H9 (cell line): ENCODE measurements at regions not wholly inside any gene's neighbourhood (a gene's known extent, or its start where the extent isn't known, plus 50 kb on each side); places are given as distances from the start of the nearest gene placed in this dataset.

ENCODE experiments used
- DNase-seq: peaks from one replicate; pipeline ENCODE4 v3.0.0-alpha.2; 2017
- H2AFZ ChIP-seq: one replicate; pipeline ENCODE4 v1.6.1; 2013; ENCODE audit warnings: mild to moderate bottlenecking, low read length, control low read depth, moderate library complexity
- H2AK5ac ChIP-seq: 2 replicates; pipeline ENCODE4 v1.6.1; 2013; ENCODE audit warnings: low read length, control low read depth, mixed read lengths; ENCODE audit not compliant: insufficient read length
- H2BK120ac ChIP-seq: one replicate; pipeline ENCODE4 v1.6.1; 2013; ENCODE audit warnings: low read depth, mild to moderate bottlenecking, low read length, control low read depth, inconsistent platforms; ENCODE audit not compliant: poor library complexity, severe bottlenecking
- H2BK12ac ChIP-seq: 2 replicates; pipeline ENCODE4 v1.6.1; 2013; ENCODE audit warnings: low read length, control low read depth, mixed read lengths, low read depth; ENCODE audit not compliant: insufficient read length
- H2BK15ac ChIP-seq: 2 replicates; pipeline ENCODE4 v1.6.1; 2013; ENCODE audit warnings: low read depth, low read length, control low read depth
- H2BK20ac ChIP-seq: one replicate; pipeline ENCODE4 v1.6.1; 2013; ENCODE audit warnings: low read depth, mild to moderate bottlenecking, low read length, control low read depth, inconsistent platforms; ENCODE audit not compliant: poor library complexity, severe bottlenecking
- H2BK5ac ChIP-seq: 2 replicates; pipeline ENCODE4 v1.6.1; 2013; ENCODE audit warnings: low read length, control low read depth, mixed read lengths; ENCODE audit not compliant: insufficient read length
- H3K14ac ChIP-seq: 2 replicates; pipeline ENCODE4 v1.6.1; 2013; ENCODE audit warnings: low read length, control low read depth; ENCODE audit not compliant: insufficient read depth
- H3K18ac ChIP-seq: 2 replicates; pipeline ENCODE4 v1.6.1; 2013; ENCODE audit warnings: low read depth, mild to moderate bottlenecking, mixed read lengths, low read length, control low read depth; ENCODE audit not compliant: insufficient read length
- H3K23ac ChIP-seq: 2 replicates; pipeline ENCODE4 v1.6.1; 2013; ENCODE audit warnings: low read length, control low read depth, mixed read lengths, low read depth; ENCODE audit not compliant: insufficient read length
- H3K23me2 ChIP-seq: 2 replicates; pipeline ENCODE4 v1.6.1; 2013; ENCODE audit warnings: low read depth, mild to moderate bottlenecking, mixed read lengths, low read length, control low read depth; ENCODE audit not compliant: insufficient read length, poor library complexity, severe bottlenecking
- H3K27ac ChIP-seq: 2 replicates; pipeline ENCODE4 v1.5.1; 2013; ENCODE audit warnings: low read length, control low read depth, mixed read lengths, low read depth; ENCODE audit not compliant: insufficient read length
- H3K27me3 ChIP-seq: 2 replicates; pipeline ENCODE4 v1.6.1; 2013; ENCODE audit warnings: low read length, control low read depth, inconsistent platforms; ENCODE audit not compliant: insufficient read depth
- H3K4ac ChIP-seq: 2 replicates; pipeline ENCODE4 v1.6.1; 2013; ENCODE audit warnings: low read depth, mild to moderate bottlenecking, control low read depth, inconsistent platforms, low read length, moderate library complexity
- H3K4me1 ChIP-seq: 2 replicates; pipeline ENCODE4 v1.6.1; 2013; ENCODE audit warnings: low read length, control low read depth, inconsistent platforms; ENCODE audit not compliant: insufficient read depth
- H3K4me2 ChIP-seq: 2 replicates; pipeline ENCODE4 v1.6.1; 2013; ENCODE audit warnings: low read length, control low read depth, mixed read lengths; ENCODE audit not compliant: insufficient read length, insufficient read depth
- H3K56ac ChIP-seq: 2 replicates; pipeline ENCODE4 v1.6.1; 2013; ENCODE audit warnings: low read depth, mild to moderate bottlenecking, mixed read lengths, low read length, control low read depth; ENCODE audit not compliant: insufficient read length
- H3K79me1 ChIP-seq: 2 replicates; pipeline ENCODE4 v1.6.1; 2013; ENCODE audit warnings: low read depth, mild to moderate bottlenecking, moderate library complexity, low read length, control low read depth, inconsistent platforms; ENCODE audit not compliant: insufficient read depth, poor library complexity, severe bottlenecking
- H3K79me2 ChIP-seq: 2 replicates; pipeline ENCODE4 v1.6.1; 2013; ENCODE audit warnings: low read length, control low read depth, inconsistent platforms; ENCODE audit not compliant: insufficient read depth
- H3K9ac ChIP-seq: 2 replicates; pipeline ENCODE4 v1.6.1; 2013; ENCODE audit warnings: low read length, control low read depth, mixed read lengths; ENCODE audit not compliant: insufficient read length; ENCODE audit errors: extremely low read depth
- H3K9me3 ChIP-seq: one replicate; pipeline ENCODE4 v1.6.1; 2013; ENCODE audit warnings: low read depth, low read length, inconsistent platforms; ENCODE audit not compliant: control insufficient read depth
- H3T11ph ChIP-seq: one replicate; pipeline ENCODE4 v1.6.1; 2013; ENCODE audit warnings: mild to moderate bottlenecking, low read length, control low read depth, inconsistent platforms
- H4K20me1 ChIP-seq: one replicate; pipeline ENCODE4 v1.6.1; 2013; ENCODE audit not compliant: control insufficient read depth, insufficient read length, insufficient read depth
- H4K5ac ChIP-seq: 2 replicates; pipeline ENCODE4 v1.6.1; 2013; ENCODE audit warnings: low read depth, mild to moderate bottlenecking, mixed read lengths, low read length, control low read depth; ENCODE audit not compliant: insufficient read length
- H4K8ac ChIP-seq: replicated peaks from 2 replicates; pipeline ENCODE4 v1.6.1; 2013; ENCODE audit warnings: low read length, control low read depth, mixed read lengths, low read depth; ENCODE audit not compliant: insufficient read length
- H4K91ac ChIP-seq: 2 replicates; pipeline ENCODE4 v1.6.1; 2013; ENCODE audit warnings: low read depth, mild to moderate bottlenecking, moderate library complexity, mixed read lengths, low read length, control low read depth; ENCODE audit not compliant: insufficient read length
- H3K27ac Mint-ChIP-seq, 3 experiments: 2 replicates in 2 of 3; 3 replicates in 1 of 3; pipeline ENCODE4 v1.8.0; 2020 to 2021; ENCODE audit warnings: mixed read lengths in 3 of 3, mild to moderate bottlenecking in 1 of 3, moderate library complexity in 1 of 3
- H3K27me3 Mint-ChIP-seq: 2 replicates; pipeline ENCODE4 v1.8.0; 2021; ENCODE audit warnings: low read depth, mild to moderate bottlenecking, moderate library complexity, mixed read lengths
- H3K36me3 Mint-ChIP-seq, 3 experiments: 2 replicates in 2 of 3; 3 replicates in 1 of 3; pipeline ENCODE4 v1.8.0; 2020 to 2021; ENCODE audit warnings: low read depth in 3 of 3, mixed read lengths in 3 of 3; ENCODE audit not compliant: insufficient read depth in 1 of 3
- H3K4me1 Mint-ChIP-seq, 2 experiments: 2 replicates each; pipeline ENCODE4 v1.8.0; 2020; ENCODE audit warnings: mixed read lengths in 2 of 2
- H3K4me3 Mint-ChIP-seq, 2 experiments: 2 replicates in 1 of 2; 3 replicates in 1 of 2; pipeline ENCODE4 v1.8.0; 2020 to 2021; ENCODE audit warnings: mild to moderate bottlenecking in 2 of 2, mixed read lengths in 2 of 2, moderate library complexity in 1 of 2
- H3K9me3 Mint-ChIP-seq, 2 experiments: 2 replicates in 1 of 2; 3 replicates in 1 of 2; pipeline ENCODE4 v1.8.0; 2020; ENCODE audit warnings: mild to moderate bottlenecking in 2 of 2, mixed read lengths in 2 of 2, moderate library complexity in 1 of 2
- WGBS: extraction: QIAGEN DNeasy Blood & Tissue Kit; methylation state at CpG from one replicate; pipeline ENCODE4 v1.1.7; 2013; ENCODE audit warnings: missing lambda C conversion rate, low lambda C conversion rate, mixed read lengths; ENCODE audit not compliant: insufficient read length; ENCODE audit errors: extremely low coverage; 5-methylcytosine and 5-hydroxymethylcytosine counted together
- TF ChIP-seq, protein P1 (sequence below): fragments of 200-600 bp; sonication (generic); conservative IDR thresholded peaks from 3 replicates; pipeline ENCODE4 v1.8.0; 2021; ENCODE audit warnings: antibody characterized with exemption, mild to moderate bottlenecking

DNA sequence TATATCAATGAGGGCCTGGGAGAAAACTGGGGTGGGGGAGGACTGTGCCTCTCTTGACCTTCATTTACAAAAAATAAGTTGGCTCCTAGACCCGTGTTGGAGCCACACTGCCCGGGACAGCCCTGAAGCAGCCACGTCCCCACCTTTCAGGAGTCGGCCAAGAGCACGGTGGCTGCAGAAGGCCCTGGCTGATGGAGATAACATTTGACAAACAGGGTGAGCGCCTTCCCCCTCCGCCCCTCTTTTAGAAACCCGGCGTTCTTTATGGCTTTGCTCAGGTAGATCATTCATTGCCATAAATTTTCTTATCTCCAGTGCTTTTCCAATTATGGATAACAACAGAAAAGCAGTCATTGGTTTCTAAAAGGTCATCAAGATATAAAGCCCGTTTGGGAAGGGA lies 398.1 kb upstream of the TNRC6C start:
- Histone ChIP-seq H2BK5ac (no peak overlapping the region), H3T11ph (no peak overlapping the region), H2BK15ac (no peak overlapping the region), H3K56ac (no peak overlapping the region), H3K4me2 (no peak overlapping the region), H3K27me3 (no peaks in the 10 kb centered on the region; the same call in 1 of the 2 replicates), H3K4ac (no peak overlapping the region), H3K9ac (no peak overlapping the region), H4K20me1 (no peaks in the 10 kb centered on the region), H3K23me2 (no peaks in the 10 kb centered on the region), H4K5ac (no peak overlapping the region), H2BK20ac (no peak overlapping the region), H3K23ac (no peak overlapping the region), H3K27ac (no peak overlapping the region), H4K8ac (no peak overlapping the region), H2BK12ac (no peak overlapping the region), H3K4me1 (no peaks in the 10 kb centered on the region), H2AFZ (no peak overlapping the region), H2AK5ac (no peak overlapping the region), H3K18ac (no peak overlapping the region), H4K91ac (no peak overlapping the region), H3K79me1 (no peaks in the 10 kb centered on the region), H3K14ac (no peak overlapping the region), H3K9me3 (no peaks in the 10 kb centered on the region), H3K79me2 (no peaks in the 10 kb centered on the region), H2BK120ac (no peak overlapping the region)
- Mint-ChIP-seq H3K4me3 (no peak overlapping the region), H3K27me3 (peaks cover 37% of the 10 kb centered on the region), H3K9me3 (no peaks in the 10 kb centered on the region; a peak in 1 of 5 replicates), H3K36me3 (no peaks in the 10 kb centered on the region; a peak in 1 of 7 replicates), H3K4me1 (peaks cover 4 to 15% of the 10 kb centered on the region in 2 experiments), H3K27ac (no peak overlapping the region)
- DNase-seq: no peak
- TF ChIP-seq, protein P1, sequence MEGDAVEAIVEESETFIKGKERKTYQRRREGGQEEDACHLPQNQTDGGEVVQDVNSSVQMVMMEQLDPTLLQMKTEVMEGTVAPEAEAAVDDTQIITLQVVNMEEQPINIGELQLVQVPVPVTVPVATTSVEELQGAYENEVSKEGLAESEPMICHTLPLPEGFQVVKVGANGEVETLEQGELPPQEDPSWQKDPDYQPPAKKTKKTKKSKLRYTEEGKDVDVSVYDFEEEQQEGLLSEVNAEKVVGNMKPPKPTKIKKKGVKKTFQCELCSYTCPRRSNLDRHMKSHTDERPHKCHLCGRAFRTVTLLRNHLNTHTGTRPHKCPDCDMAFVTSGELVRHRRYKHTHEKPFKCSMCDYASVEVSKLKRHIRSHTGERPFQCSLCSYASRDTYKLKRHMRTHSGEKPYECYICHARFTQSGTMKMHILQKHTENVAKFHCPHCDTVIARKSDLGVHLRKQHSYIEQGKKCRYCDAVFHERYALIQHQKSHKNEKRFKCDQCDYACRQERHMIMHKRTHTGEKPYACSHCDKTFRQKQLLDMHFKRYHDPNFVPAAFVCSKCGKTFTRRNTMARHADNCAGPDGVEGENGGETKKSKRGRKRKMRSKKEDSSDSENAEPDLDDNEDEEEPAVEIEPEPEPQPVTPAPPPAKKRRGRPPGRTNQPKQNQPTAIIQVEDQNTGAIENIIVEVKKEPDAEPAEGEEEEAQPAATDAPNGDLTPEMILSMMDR: no peak
- WGBS: no CpG with 5 or more reads among the region's 10 CpGs
